Colonic mucosa (tissue), 4 donors: ENCODE measurements at regions not wholly inside any gene's neighbourhood (a gene's known extent, or its start where the extent isn't known, plus 50 kb on each side); places are given as distances from the start of the nearest gene placed in this dataset.

Experiments used
- DNase-seq: peaks from one replicate; pipeline ENCODE4 v3.0.0-alpha.2; 2020
- H3K27ac ChIP-seq: fragments of 200-600 bp; one replicate; pipeline ENCODE4 v1.8.0; 2021
- H3K27me3 ChIP-seq: fragments of 200-600 bp; one replicate; pipeline ENCODE4 v1.8.0; 2021
- H3K36me3 ChIP-seq: fragments of 200-600 bp; one replicate; pipeline ENCODE4 v1.8.0; 2021
- H3K4me1 ChIP-seq: fragments of 200-600 bp; one replicate; pipeline ENCODE4 v1.8.0; 2021; ENCODE audit warnings: mild to moderate bottlenecking
- H3K4me3 ChIP-seq: fragments of 200-600 bp; one replicate; pipeline ENCODE4 v1.8.0; 2021
- H3K9ac ChIP-seq, 2 donors: one replicate each; pipeline ENCODE4 v1.7.0; 2013; ENCODE audit warnings: control low read depth in 2 of 2, low read depth in 2 of 2, low read length in 2 of 2
- H3K9me3 ChIP-seq: fragments of 200-600 bp; one replicate; pipeline ENCODE4 v1.8.0; 2021
- CTCF ChIP-seq: fragments of 200-600 bp; IDR thresholded peaks from one replicate; pipeline ENCODE4 v1.8.0; 2022; ENCODE audit warnings: antibody characterized with exemption, mild to moderate bottlenecking
- intact Hi-C: fragments of 100-400 bp; cut with DNase I; formaldehyde crosslinking; loops from one replicate; pipeline ENCODE4 v1.14.1; 2022
- donor health status: healthy.
- donor health status: DM: no; HTN: no; CAD: no.
- donor health status: DM: no; HTN: no; CAD: no.

- H3K9me3 ChIP-seq: no peaks in the 10 kb centered on the region
- H3K27me3 ChIP-seq: no peaks in the 10 kb centered on the region
- no peak overlapping the region for H3K9ac ChIP-seq
- no peaks in the 10 kb centered on the region for H3K4me1 ChIP-seq
- peak; percentile 64 for DNase-seq
- TF ChIP-seq CTCF: no peak
- no peaks in the 10 kb centered on the region for H3K36me3 ChIP-seq
- H3K4me3 ChIP-seq: no peak overlapping the region
- no peak overlapping the region for H3K27ac ChIP-seq
- intact Hi-C loops: loop anchor here (10.0 kb wide), 1 partner anchor 50 kb away; no protein-coding TSS in a partner anchor
Measured at GRCh38 chr5:117394506-117395157, 820.0 kb upstream of the SEMA6A start.

- Histone ChIP-seq H3K27ac (no peak overlapping the region), H3K4me3 (no peak overlapping the region), H3K9me3 (no peaks in the 10 kb centered on the region), H3K4me1 (no peaks in the 10 kb centered on the region), H3K36me3 (no peaks in the 10 kb centered on the region), H3K9ac (no peak overlapping the region), H3K27me3 (no peaks in the 10 kb centered on the region)
- intact Hi-C loops: loop anchor here (10.0 kb wide), 1 partner anchor 48 kb away; no protein-coding TSS in a partner anchor
- DNase-seq: no peak
- no peak for TF ChIP-seq CTCF
Measured at GRCh38 chr5:117393125-117393524, 818.5 kb upstream of the SEMA6A start.

GRCh38 chr5:117380316-117380715, 805.7 kb upstream of the SEMA6A start:
- H3K36me3 ChIP-seq: no peaks in the 10 kb centered on the region
- no peak for TF ChIP-seq CTCF
- no peak for DNase-seq
- no peak overlapping the region for H3K9ac ChIP-seq
- no peak overlapping the region for H3K27ac ChIP-seq
- no peaks in the 10 kb centered on the region for H3K27me3 ChIP-seq
- no peaks in the 10 kb centered on the region for H3K4me1 ChIP-seq
- H3K9me3 ChIP-seq: no peaks in the 10 kb centered on the region
- intact Hi-C loops: no loop called here
- no peak overlapping the region for H3K4me3 ChIP-seq

- Histone ChIP-seq H3K27me3 (no peaks in the 10 kb centered on the region), H3K4me3 (no peak overlapping the region), H3K9ac (no peak overlapping the region), H3K36me3 (no peaks in the 10 kb centered on the region), H3K9me3 (no peaks in the 10 kb centered on the region), H3K4me1 (no peaks in the 10 kb centered on the region), H3K27ac (no peak overlapping the region)
- intact Hi-C loops: no loop called here
- TF ChIP-seq CTCF: no peak
- DNase-seq: no peak
Measured at GRCh38 chr5:117379521-117379920, 804.9 kb upstream of the SEMA6A start.

- Histone ChIP-seq H3K9ac (no peak overlapping the region), H3K27me3 (no peaks in the 10 kb centered on the region), H3K36me3 (no peaks in the 10 kb centered on the region), H3K4me3 (no peak overlapping the region), H3K9me3 (no peaks in the 10 kb centered on the region), H3K27ac (no peak overlapping the region), H3K4me1 (no peaks in the 10 kb centered on the region)
- intact Hi-C loops: no loop called here
- no peak for DNase-seq
- no peak for TF ChIP-seq CTCF
Measured at GRCh38 chr5:117376748-117377147, 802.1 kb upstream of the SEMA6A start.
